SK-N-MC (cell line): ENCODE measurements at regions not wholly inside any gene's neighbourhood (a gene's known extent, or its start where the extent isn't known, plus 50 kb on each side); places are given as distances from the start of the nearest gene placed in this dataset.
"Not testable (repeated sequence)": the region's sequence is repeated elsewhere in the genome, so short reads cannot be mapped to it uniquely, and the experiment has no call there.

Source experiments
- EZH2 ChIP-seq: fragments of 200-600 bp; sonication (generic); IDR thresholded peaks from one replicate; pipeline ENCODE4 v1.6.1; 2017; ENCODE audit warnings: antibody characterized with exemption
- POLR2AphosphoS5 ChIP-seq: IDR thresholded peaks from 2 replicates; pipeline ENCODE4 v1.6.1; 2012; ENCODE audit warnings: mild to moderate bottlenecking, low read depth, low read length, borderline replicate concordance

- not testable (repeated sequence) for TF ChIP-seq EZH2, POLR2AphosphoS5
Measured at GRCh38 chr9:97105220-97105619, 66.3 kb upstream of the CTSV start.
